Kasumi-1 (cell line): ENCODE measurements at regions not wholly inside any gene's neighbourhood (a gene's known extent, or its start where the extent isn't known, plus 50 kb on each side); places are given as distances from the start of the nearest gene placed in this dataset.

Source experiments
- DNase-seq, 2 experiments: peaks; one replicate each; lab custom pipeline; 2025; lab: John Stamatoyannopoulos, UW

DNA sequence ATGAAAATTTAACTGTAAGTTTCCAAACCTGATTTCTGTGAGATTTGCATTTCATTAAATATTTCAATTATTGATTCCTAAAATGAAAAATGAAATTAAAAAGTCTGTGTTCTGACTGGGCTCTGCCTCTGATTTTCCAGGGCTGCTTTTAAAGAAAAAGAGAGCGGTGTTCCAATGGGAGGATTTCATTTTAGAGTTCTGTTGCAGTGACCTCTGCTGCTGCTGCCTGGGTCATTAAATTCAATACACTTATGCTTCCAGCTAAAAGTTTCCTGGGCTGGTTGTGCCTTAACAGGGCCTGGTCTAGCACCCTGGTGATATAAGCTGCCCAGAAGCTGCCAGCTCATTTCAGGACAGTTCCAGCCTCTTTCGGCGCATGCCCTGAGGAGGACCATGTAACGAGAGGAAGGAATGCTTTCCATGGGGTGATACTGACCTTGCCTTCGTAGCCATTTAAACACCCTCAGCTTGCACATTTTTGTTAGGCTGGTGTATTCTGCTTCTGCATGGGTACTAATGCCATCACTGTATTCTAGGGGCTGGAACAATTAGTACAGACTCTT is 93.3 kb downstream of the TMEM174 start:
- no peak for DNase-seq

DNA sequence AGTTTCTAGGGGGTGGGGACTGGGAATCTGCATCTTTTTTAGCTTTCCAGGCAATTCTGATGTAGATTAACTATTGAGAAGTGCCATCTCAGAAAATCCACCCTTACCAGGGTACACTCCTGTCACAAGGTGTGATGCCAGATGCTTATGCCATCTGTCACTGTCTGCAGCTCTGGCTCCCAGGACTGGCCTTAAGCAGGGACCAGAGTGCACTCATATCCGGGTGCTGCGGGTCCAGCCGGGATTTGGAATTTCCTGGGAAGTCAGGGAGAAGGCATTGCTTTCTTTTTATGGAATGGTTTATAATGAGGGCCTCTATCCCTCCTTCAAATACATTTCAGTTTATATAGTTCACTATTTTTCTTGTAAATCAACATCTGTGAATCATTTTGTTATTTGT is 92.6 kb downstream of the TMEM174 start:
- DNase-seq = no peak

- no peak for DNase-seq
Observed at GRCh38 chr5:73264631-73265030, 91.6 kb downstream of the TMEM174 start.

DNA sequence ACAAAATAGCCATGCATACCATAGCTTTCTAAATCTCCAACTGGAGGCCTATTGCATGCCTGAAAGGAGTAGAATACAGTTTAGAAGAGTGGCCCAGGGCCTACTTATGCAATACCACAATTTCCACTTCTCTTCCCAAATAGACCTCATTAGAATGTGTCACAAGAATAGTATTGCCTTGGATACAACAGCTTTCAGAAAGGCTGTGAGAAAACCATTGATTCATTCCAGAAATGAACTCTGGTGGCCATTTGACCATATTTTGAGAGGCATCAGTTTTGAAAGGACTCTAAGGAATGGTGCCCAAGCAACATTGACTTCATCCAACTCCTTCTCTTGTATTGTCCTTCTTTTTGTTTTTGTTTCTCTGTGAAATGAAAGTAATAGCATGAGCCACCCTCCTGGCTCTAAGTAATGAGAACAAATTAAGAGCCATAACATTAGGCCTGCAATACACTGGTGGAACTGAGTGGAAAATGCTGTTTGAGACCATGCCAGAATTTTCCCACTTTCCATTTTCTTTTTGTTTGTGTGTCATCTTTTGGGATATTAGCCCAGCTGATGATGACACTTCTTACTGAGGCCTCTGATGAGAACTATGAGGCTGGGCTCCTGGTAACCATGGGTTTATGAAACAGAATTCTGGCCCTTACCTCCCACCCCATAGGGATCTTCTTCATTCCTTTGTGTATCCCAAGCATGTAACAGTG is 90.2 kb downstream of the TMEM174 start:
- DNase-seq = no peak

DNA sequence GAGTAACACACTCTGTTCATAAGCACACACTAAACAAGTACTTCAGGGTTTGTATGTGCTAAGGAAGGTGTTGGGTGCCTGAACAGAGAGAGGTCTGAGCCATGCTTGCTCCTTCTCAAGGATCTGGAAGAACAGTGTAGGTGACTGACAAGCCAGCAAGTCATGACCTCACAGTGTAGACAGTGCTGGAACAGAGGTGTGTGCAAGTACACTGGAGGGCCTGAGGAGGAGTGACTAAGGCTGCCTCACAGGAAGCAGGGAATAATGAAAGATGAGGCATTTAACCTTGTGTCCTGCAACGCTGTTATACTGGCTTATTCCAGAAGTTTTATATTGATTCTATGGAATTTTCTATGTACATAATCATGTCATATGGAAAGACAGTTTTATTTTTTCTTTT is 83.9 kb downstream of the TMEM174 start:
- DNase-seq = no peak

DNA sequence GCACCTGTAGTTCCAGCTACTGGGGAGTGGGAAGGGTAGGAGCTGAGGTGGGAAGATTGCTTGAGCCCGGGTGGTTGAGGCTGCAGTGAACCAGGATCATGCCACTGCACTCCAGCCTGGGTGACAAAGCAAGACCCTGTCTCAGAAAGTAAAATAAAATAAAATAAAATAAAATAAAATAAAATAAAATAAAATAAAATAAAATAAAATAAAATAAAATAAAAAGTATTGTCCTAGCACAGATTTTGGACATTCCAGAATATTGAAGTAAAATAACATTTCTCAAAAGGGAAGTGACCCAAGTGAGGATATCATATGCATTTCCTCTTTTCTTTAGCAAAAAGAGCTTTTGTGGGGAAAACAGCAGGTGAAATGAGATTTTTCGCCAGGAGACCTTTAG is 83.5 kb downstream of the TMEM174 start:
- DNase-seq = no peak

- DNase-seq = no peak
Observed at GRCh38 chr5:73256012-73256411, 83.0 kb downstream of the TMEM174 start.

- DNase-seq = no peak
Observed at GRCh38 chr5:73254642-73255041, 81.6 kb downstream of the TMEM174 start.

DNA sequence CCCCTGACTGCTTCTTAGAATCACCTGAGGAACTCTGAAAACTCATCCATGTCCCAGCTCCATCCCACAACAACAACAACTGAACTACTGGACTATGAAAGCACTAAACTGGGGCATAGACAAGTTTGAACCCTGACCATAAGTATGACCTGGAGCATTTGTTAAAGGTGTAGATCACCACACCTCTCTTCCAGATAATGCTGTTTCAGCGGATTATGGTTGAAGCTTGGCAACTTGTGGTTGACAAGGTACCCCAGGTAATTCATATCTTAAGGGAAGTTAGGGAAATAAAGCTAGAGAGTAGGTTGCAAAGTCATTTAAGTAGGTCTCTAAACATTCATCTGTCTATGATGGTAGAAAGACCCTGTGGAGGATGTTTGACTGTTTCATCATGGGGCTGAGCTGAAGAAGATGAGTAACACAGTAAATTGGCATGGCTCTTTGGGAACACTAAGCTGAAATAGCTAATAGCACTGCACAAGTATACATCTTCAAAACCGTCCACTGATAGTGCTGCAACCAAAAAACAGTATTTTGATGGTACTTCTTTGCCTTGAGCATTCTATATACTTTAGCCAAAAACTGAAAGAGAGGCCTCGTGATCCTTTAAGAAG is 80.2 kb downstream of the TMEM174 start:
- DNase-seq = no peak

DNA sequence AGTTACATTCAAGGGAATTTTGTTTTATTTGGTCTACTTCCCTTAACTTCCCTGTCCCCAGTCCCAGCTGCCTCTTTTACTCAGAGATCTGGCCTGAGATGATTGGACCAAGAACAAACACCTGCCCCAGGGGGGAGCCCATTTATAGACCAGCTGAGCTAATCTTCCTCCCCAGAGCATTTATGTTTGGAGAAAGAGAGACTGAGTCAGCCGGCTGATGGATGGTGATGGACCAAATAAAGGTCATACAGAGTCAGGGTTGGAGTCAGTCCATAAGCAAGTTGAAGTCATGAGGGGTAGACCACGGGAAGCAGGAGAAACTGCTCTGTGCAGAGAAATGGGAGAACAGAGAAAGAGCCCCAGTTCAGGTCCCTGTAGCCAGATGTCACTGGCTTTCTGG is 77.7 kb downstream of the TMEM174 start:
- no peak for DNase-seq

DNA sequence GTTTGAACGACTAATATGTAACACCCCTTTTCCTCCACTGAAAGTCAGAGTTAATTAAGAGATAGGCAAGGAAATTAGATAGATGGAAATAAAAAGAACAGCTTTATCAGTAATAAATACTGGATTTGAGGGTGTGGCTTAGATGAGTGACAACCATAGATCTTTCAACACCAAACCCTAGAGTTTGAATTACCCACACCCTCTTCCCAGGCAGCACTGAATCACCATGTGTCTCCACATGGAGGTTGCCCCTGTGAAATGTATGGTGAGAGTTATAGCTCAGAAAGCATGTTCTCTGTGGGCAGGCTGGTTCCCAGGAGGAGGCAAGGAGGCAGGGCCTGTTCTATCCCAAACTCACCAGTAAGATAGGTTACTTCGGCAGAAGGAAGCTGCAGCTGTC is 69.7 kb downstream of the TMEM174 start:
- no peak for DNase-seq

- DNase-seq = no peak
Observed at GRCh38 chr5:73238873-73239272, 65.9 kb downstream of the TMEM174 start.

DNA sequence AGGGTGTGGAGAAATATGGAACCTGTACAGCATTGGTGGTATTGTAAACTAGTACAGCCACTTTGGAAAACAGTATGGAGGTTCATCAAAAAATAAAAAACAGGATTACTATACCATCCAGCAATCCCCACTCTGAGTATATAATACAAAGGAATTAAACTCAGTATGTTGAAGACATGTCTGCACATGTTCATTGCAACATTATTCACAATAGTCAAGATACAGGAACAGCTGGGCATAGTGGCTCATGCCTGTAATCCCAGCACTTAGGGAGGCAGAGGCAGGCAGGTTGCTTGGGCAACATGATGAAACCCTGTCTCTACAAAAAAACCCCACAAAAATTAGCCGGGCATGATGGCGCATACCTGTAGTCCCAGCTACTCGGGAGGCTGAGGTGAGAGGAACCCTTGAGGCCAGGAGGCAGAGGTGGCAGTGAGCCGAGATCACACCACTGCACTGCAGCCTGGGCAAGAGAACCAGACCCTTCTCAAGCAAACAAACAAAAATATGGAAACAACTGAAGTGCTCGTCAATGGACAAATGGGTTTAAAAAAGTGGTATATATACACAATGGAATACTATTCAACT is 63.6 kb downstream of the TMEM174 start:
- DNase-seq = no peak

DNA sequence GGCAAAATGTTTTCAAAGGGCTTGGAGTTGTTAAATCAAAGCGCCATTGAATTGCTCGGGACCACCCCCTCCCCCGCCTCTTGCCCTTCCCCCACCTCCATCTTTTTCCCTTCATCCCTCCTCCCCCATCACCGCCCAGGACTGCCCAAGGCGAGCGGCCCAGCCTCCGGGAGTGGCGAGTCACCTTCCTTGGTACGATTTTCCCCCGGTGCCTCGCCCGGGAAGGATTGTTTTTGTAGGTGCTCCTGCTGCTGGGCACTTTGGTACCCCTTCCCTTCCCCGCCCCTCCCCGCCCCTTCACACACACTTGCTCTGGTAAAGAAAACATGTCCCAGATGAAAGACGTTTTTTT is 61.2 kb downstream of the TMEM174 start:
- DNase-seq = no peak

DNA sequence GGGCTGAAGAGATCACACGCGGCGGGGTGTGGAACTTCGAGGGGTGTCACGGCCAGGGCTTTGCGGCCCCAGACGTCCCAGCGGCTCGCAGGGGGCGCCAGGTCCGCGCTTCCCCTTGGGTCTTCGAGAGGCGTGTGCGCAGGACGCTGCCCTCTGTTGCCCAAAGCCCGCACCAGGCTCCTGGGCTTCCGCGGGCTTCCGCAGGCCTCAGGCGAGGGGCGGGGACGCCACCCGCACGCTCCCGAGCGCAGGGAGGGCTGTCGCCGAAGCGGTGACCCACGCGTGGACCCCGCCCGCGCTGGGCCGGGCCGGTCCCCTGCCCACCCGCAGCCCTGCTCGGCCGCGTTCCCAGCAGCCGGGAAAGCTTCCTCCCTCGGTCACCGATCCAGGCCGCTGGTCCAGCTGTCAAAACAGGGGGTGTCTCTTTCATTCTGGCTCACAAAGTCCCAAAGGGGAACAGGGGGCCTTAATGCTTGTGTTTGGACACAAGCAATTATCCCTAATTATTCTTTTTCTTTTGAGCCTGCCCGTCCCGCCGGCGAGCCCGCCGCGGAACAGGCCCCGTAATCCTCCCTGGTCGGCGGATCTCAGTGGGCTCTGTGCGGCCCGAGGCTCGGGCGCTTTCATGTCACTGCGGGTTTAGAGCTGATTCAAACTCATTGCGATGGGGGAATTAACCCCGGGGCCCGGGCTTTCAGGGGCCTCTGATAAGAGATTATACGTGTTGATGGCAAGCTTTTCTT is 60.6 kb downstream of the TMEM174 start:
- DNase-seq = no peak

- DNase-seq = no peak
Observed at GRCh38 chr5:73233053-73233460, 60.1 kb downstream of the TMEM174 start.

GRCh38 chr5:73232266-73233041 is 59.5 kb downstream of the TMEM174 start:
- DNase-seq = no peak

DNA sequence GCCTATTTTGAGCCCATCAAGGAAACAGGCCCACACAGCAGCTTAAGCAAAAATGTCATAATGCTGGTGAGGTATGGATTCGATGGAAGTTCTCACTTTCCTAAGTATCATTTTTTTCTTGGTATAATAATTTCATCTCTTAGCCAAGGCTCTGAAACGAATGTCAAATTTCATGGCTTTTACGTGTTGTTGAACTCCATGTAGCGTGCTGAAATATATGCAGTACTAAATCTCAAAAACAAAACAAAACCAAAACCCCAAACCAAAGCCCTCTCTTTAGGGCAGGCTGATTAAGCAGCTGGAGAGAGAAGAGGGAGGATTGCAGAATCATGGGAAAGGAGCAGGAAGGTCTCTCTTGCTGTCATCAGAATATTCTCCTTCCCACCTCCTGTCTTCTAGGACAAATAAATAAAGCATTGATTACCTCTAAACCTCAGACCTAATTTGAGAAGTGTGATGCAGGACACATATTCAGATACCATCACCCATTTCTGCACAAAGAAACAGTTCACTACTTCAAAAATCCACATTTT is 58.3 kb downstream of the TMEM174 start:
- no peak for DNase-seq

GRCh38 chr5:73230264-73231245 is 57.6 kb downstream of the TMEM174 start:
- no peak for DNase-seq

DNA sequence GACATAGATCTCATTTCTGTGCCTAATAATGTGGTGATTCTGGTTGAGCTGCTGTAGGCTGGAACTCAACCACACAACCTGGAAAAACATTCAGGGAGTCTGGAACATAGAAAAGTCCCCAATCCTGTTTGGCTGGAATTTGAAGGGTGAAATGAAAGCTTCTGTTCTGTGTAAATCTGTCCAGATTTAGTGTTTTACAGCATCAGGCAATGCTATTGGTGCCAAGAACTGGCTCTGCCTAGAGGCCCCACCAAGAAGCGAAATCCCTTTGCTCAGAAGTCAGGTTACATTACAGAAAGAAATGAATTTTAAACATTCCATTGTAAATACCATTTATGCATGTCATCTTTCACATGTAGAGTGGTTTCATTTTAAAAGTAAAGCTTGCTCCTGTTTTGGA is 56.3 kb downstream of the TMEM174 start:
- DNase-seq = no peak
